H1 (cell line): ENCODE measurements at regions not wholly inside any gene's neighbourhood (a gene's known extent, or its start where the extent isn't known, plus 50 kb on each side); places are given as distances from the start of the nearest gene placed in this dataset.

ENCODE experiments used
- CTCF ChIA-PET: fragments of 300-600 bp; sonication (Branson Sonifier 250); formaldehyde crosslinking; loops from one replicate; lab custom pipeline; 2021; ENCODE audit not compliant: partially characterized antibody; lab: Charles Lee
- POLR2A ChIA-PET: fragments of 300-600 bp; sonication (Branson Sonifier 250); formaldehyde crosslinking; loops from one replicate; lab custom pipeline; 2021; ENCODE audit warnings: inconsistent platforms; ENCODE audit not compliant: partially characterized antibody; lab: Charles Lee
- DNase-seq, 2 experiments: peaks; one replicate each; pipeline versions ENCODE4 v3.0.0 to v3.0.0-alpha.2; 2010 to 2022; ENCODE audit warnings: low spot score in 2 of 2, low read depth in 1 of 2, mixed read lengths in 1 of 2
- FAIRE-seq: peaks from 2 replicates; lab custom pipeline; 2011; peaks lifted over from hg19 to GRCh38; lab: Jason Lieb, UNC
- H2AFZ ChIP-seq: 2 replicates; pipeline ENCODE4 v1.8.1; 2012; ENCODE audit warnings: low read length, inconsistent platforms
- H2AK5ac ChIP-seq: 2 replicates; pipeline ENCODE4 v1.6.1; 2013; ENCODE audit warnings: low read depth, low read length
- H2BK120ac ChIP-seq: replicated peaks from 2 replicates; pipeline ENCODE3; 2013; ENCODE audit warnings: low read depth, low read length, inconsistent platforms
- H2BK12ac ChIP-seq: 2 replicates; pipeline ENCODE4 v1.6.1; 2013; ENCODE audit warnings: low read depth, low read length
- H2BK15ac ChIP-seq: 2 replicates; pipeline ENCODE4 v1.6.1; 2013; ENCODE audit warnings: low read length
- H2BK20ac ChIP-seq: 2 replicates; pipeline ENCODE4 v1.6.1; 2013; ENCODE audit warnings: low read length
- H2BK5ac ChIP-seq: 2 replicates; pipeline ENCODE4 v1.6.1; 2013; ENCODE audit warnings: low read depth, low read length
- H3K14ac ChIP-seq: 2 replicates; pipeline ENCODE4 v1.6.1; 2013; ENCODE audit warnings: inconsistent platforms; ENCODE audit not compliant: insufficient read length
- H3K18ac ChIP-seq: 2 replicates; pipeline ENCODE4 v1.6.1; 2013; ENCODE audit warnings: low read length; ENCODE audit errors: extremely low read depth
- H3K23ac ChIP-seq: 2 replicates; pipeline ENCODE4 v1.6.1; 2013; ENCODE audit warnings: inconsistent platforms; ENCODE audit not compliant: insufficient read length
- H3K23me2 ChIP-seq: 2 replicates; pipeline ENCODE4 v1.6.1; 2013; ENCODE audit warnings: low read depth, low read length
- H3K27ac ChIP-seq: 2 replicates; pipeline ENCODE4 v1.6.1; 2011; ENCODE audit warnings: low read depth, low read length, inconsistent platforms
- H3K27me3 ChIP-seq, 4 experiments: replicated peaks in 1 of 4; 1 replicate in 1 of 4; 2 replicates in 3 of 4; pipeline versions ENCODE4 v1.6.1 to v1.8.1; 2011 to 2013; ENCODE audit warnings: low read length in 3 of 4, mild to moderate bottlenecking in 3 of 4, inconsistent platforms in 2 of 4, mixed read lengths in 2 of 4, moderate library complexity in 1 of 4; ENCODE audit not compliant: control insufficient read depth in 3 of 4, insufficient read depth in 3 of 4; ENCODE audit errors: extremely low read depth in 1 of 4
- H3K36me3 ChIP-seq, 4 experiments: 2 replicates each; pipeline versions ENCODE4 v1.6.1 to v1.8.1; 2011 to 2013; ENCODE audit warnings: mild to moderate bottlenecking in 4 of 4, low read length in 3 of 4, moderate library complexity in 2 of 4, control low read depth in 1 of 4, inconsistent platforms in 1 of 4; ENCODE audit not compliant: insufficient read depth in 4 of 4, control insufficient read depth in 2 of 4
- H3K4ac ChIP-seq: replicated peaks from 2 replicates; pipeline ENCODE3; 2013; ENCODE audit warnings: low read length, low read depth, mixed read lengths, inconsistent platforms; ENCODE audit not compliant: insufficient read length
- H3K4me1 ChIP-seq, 4 experiments: replicated peaks in 1 of 4; 1 replicate in 1 of 4; 2 replicates in 3 of 4; pipeline versions ENCODE4 v1.6.1 to v1.8.1; 2011 to 2013; ENCODE audit warnings: low read length in 3 of 4, inconsistent platforms in 2 of 4, mixed read lengths in 1 of 4; ENCODE audit not compliant: insufficient read depth in 4 of 4, control insufficient read depth in 3 of 4
- H3K4me2 ChIP-seq, 2 experiments: 2 replicates each; pipeline versions ENCODE4 v1.6.1 to v1.8.1; 2011 to 2013; ENCODE audit warnings: low read depth in 2 of 2, low read length in 2 of 2, control low read depth in 1 of 2, inconsistent platforms in 1 of 2, mild to moderate bottlenecking in 1 of 2; ENCODE audit not compliant: insufficient read depth in 1 of 2
- H3K4me3 ChIP-seq, 4 experiments: fragments of 200-600, 300-600 bp in 1 of 4; sonication (generic), shearing (Covaris generic), sonication (Bioruptor Twin) in 1 of 4; 2 replicates each; pipeline versions ENCODE4 v1.5.1 to v1.8.1; 2011 to 2016; ENCODE audit warnings: low read length in 4 of 4, low read depth in 3 of 4, control low read depth in 2 of 4, inconsistent platforms in 2 of 4, mild to moderate bottlenecking in 2 of 4, mixed read lengths in 1 of 4, moderate library complexity in 1 of 4; ENCODE audit not compliant: insufficient read depth in 2 of 4; ENCODE audit errors: extremely low read depth in 1 of 4
- H3K56ac ChIP-seq: replicated peaks from 2 replicates; pipeline ENCODE3; 2013; ENCODE audit warnings: low read depth, mild to moderate bottlenecking, mixed read lengths, low read length, inconsistent platforms; ENCODE audit not compliant: insufficient read length
- H3K79me1 ChIP-seq: 2 replicates; pipeline ENCODE4 v1.6.1; 2013; ENCODE audit warnings: low read depth, low read length, control low read depth
- H3K79me2 ChIP-seq, 2 experiments: 2 replicates each; pipeline versions ENCODE4 v1.6.1 to v1.8.1; 2012 to 2013; ENCODE audit warnings: low read length in 2 of 2, mild to moderate bottlenecking in 2 of 2, inconsistent platforms in 1 of 2; ENCODE audit not compliant: insufficient read depth in 2 of 2, control insufficient read depth in 1 of 2
- H3K9ac ChIP-seq, 4 experiments: replicated peaks in 1 of 4; 1 replicate in 1 of 4; 2 replicates in 3 of 4; pipeline versions ENCODE4 v1.6.1 to v1.8.1; 2011 to 2013; ENCODE audit warnings: low read depth in 3 of 4, low read length in 3 of 4, control low read depth in 2 of 4, mild to moderate bottlenecking in 2 of 4, moderate library complexity in 2 of 4, inconsistent platforms in 1 of 4; ENCODE audit errors: extremely low read depth in 1 of 4
- H3K9me3 ChIP-seq, 2 experiments: 2 replicates each; pipeline versions ENCODE4 v1.6.1 to v1.8.1; 2012 to 2013; ENCODE audit warnings: mild to moderate bottlenecking in 2 of 2, moderate library complexity in 2 of 2, control low read depth in 1 of 2, inconsistent platforms in 1 of 2, low read depth in 1 of 2, low read length in 1 of 2, mixed read lengths in 1 of 2; ENCODE audit not compliant: insufficient read depth in 2 of 2
- H4K20me1 ChIP-seq, 2 experiments: replicated peaks in 1 of 2; 2 replicates each; pipeline versions ENCODE3 to v1.8.1; 2011 to 2013; ENCODE audit warnings: inconsistent platforms in 2 of 2, low read length in 2 of 2, mild to moderate bottlenecking in 1 of 2; ENCODE audit not compliant: insufficient read depth in 2 of 2, control insufficient read depth in 1 of 2
- H4K5ac ChIP-seq: 2 replicates; pipeline ENCODE4 v1.6.1; 2013; ENCODE audit warnings: low read length, low read depth, mixed read lengths, inconsistent platforms; ENCODE audit not compliant: insufficient read length
- H4K8ac ChIP-seq: 2 replicates; pipeline ENCODE4 v1.8.0; 2013; ENCODE audit warnings: mild to moderate bottlenecking, moderate library complexity, low read length, inconsistent platforms; ENCODE audit not compliant: insufficient read depth; ENCODE audit errors: extremely low read depth
- H4K91ac ChIP-seq: replicated peaks from 2 replicates; pipeline ENCODE3; 2013; ENCODE audit warnings: low read length, mixed read lengths, inconsistent platforms; ENCODE audit not compliant: insufficient read length
- ASH2L ChIP-seq: fragments of 200-600, 300-600 bp; sonication (generic); IDR thresholded peaks from one replicate; pipeline ENCODE4 v1.7.1; 2017; ENCODE audit warnings: low read length
- CBX5 ChIP-seq: fragments of 300-800, 300-1000 bp; sonication (generic); IDR thresholded peaks from 2 replicates; pipeline ENCODE4 v1.7.1; 2016; ENCODE audit warnings: antibody characterized with exemption, low read length, low read depth
- CEBPB ChIP-seq: IDR thresholded peaks from 2 replicates; pipeline ENCODE4 v1.6.1; 2012; ENCODE audit warnings: low read depth, low read length
- CHD1 ChIP-seq: IDR thresholded peaks from 2 replicates; pipeline ENCODE4 v1.6.1; 2012; ENCODE audit warnings: low read depth, low read length, improper control_type of control experiment
- CTBP2 ChIP-seq: IDR thresholded peaks from 2 replicates; pipeline ENCODE4 v1.7.0; 2011; ENCODE audit warnings: borderline replicate concordance, mild to moderate bottlenecking, moderate library complexity, mixed read lengths, low read length; ENCODE audit not compliant: insufficient read depth, insufficient read length
- KDM5A ChIP-seq: fragments of 200-600 bp; IDR thresholded peaks from 2 replicates; pipeline ENCODE4 v1.7.1; 2012; ENCODE audit warnings: mild to moderate bottlenecking, low read length, inconsistent platforms, mixed read lengths
- NANOG ChIP-seq: IDR thresholded peaks from 2 replicates; pipeline ENCODE4 v1.6.1; 2011; ENCODE audit warnings: low read length, low read depth, mild to moderate bottlenecking, inconsistent platforms; ENCODE audit not compliant: insufficient read depth, poor library complexity, severe bottlenecking
- RBBP5 ChIP-seq: IDR thresholded peaks from 2 replicates; pipeline ENCODE4 v1.7.1; 2012; ENCODE audit warnings: low read depth, mild to moderate bottlenecking, inconsistent platforms, low read length, moderate library complexity, borderline replicate concordance
- SP4 ChIP-seq: IDR thresholded peaks from 2 replicates; pipeline ENCODE4 v1.6.1; 2012; ENCODE audit warnings: low read length, inconsistent platforms
- TAF1 ChIP-seq: IDR thresholded peaks from 2 replicates; pipeline ENCODE4 v1.6.1; 2011; ENCODE audit warnings: mild to moderate bottlenecking, low read depth, low read length
- TBP ChIP-seq: IDR thresholded peaks from 2 replicates; pipeline ENCODE4 v1.6.1; 2011; ENCODE audit warnings: low read depth, low read length, improper control_type of control experiment
- WGBS, 2 experiments: shearing (Covaris generic) in 1 of 2; methylation state at CpG; one replicate each; pipeline versions ENCODE4 v1.1.6 to v1.1.7; 2013 to 2015; ENCODE audit warnings: low lambda C conversion rate in 2 of 2, mixed read lengths in 2 of 2, inconsistent platforms in 1 of 2, low coverage in 1 of 2, missing lambda C conversion rate in 1 of 2; ENCODE audit not compliant: insufficient replicate concordance in 2 of 2, insufficient coverage in 1 of 2, insufficient read length in 1 of 2; ENCODE audit errors: extremely low coverage in 1 of 2, missing lambda C conversion rate in 1 of 2; 5-methylcytosine and 5-hydroxymethylcytosine counted together
- TF ChIP-seq, protein P1 (sequence below), 3 experiments: IDR thresholded peaks; 1 replicate in 2 of 3; 2 replicates in 1 of 3; pipeline versions ENCODE4 v1.5.1 to v1.6.1; 2011; ENCODE audit warnings: low read length in 3 of 3, mild to moderate bottlenecking in 3 of 3, inconsistent platforms in 2 of 3, low read depth in 1 of 3, moderate library complexity in 1 of 3; ENCODE audit not compliant: insufficient read depth in 1 of 3; ENCODE audit errors: control extremely low read depth in 1 of 3

DNA sequence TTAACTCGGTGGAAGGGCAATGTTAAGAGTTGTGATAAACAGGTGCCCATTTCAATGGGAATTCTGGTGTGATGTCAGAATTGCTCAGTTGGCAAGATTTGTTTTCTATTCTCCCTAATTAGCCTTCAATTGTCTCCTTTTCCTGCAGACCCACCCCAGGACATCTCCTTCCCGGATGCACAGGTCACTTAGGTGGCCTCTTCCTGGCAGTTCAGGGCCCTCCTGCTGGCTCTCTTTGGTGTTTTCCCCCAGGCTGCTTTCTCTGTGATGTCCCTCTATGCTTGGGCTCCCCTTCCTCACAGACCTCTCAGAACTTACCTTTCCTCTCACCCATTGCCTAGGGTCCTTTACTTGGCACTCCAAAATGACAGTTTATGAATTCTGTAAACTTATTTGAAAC is 126.3 kb downstream of the GPAT3 start:
- POLR2A ChIA-PET = no interaction called here
- no peaks in the 10 kb centered on the region for H3K79me2 ChIP-seq
- H3K27ac ChIP-seq = no peak overlapping the region
- no peak overlapping the region for H2BK5ac ChIP-seq
- CTCF ChIA-PET = no interaction called here
- H3K27me3 ChIP-seq = no peaks in the 10 kb centered on the region
- H3K4me1 ChIP-seq = peaks cover 0 to 5% (median 2%) of the 10 kb centered on the region in 4 experiments; a peak in 3 of 7 replicates
- H3K14ac ChIP-seq = no peak overlapping the region
- H2BK12ac ChIP-seq = no peak overlapping the region
- no peak overlapping the region for H3K18ac ChIP-seq
- H3K23me2 ChIP-seq = no peaks in the 10 kb centered on the region
- H4K20me1 ChIP-seq = no peaks in the 10 kb centered on the region
- H3K9me3 ChIP-seq = no peaks in the 10 kb centered on the region
- no peak overlapping the region for H3K4me3 ChIP-seq
- H3K36me3 ChIP-seq = no peaks in the 10 kb centered on the region
- no peak overlapping the region for H4K8ac ChIP-seq
- H2BK120ac ChIP-seq = no peak overlapping the region
- H3K56ac ChIP-seq = no peak overlapping the region
- no peak overlapping the region for H2BK15ac ChIP-seq
- no peak for FAIRE-seq
- no peak overlapping the region for H2AFZ ChIP-seq
- WGBS, 2 experiments = 70% methylated on average over 2 of the region's 2 CpGs; no CpG with 5 or more reads in 1 of the 2 experiments
- no peak for DNase-seq
- H4K5ac ChIP-seq = no peak overlapping the region
- H3K79me1 ChIP-seq = no peaks in the 10 kb centered on the region
- no peak overlapping the region for H4K91ac ChIP-seq
- no peak overlapping the region for H3K4me2 ChIP-seq
- no peak overlapping the region for H3K23ac ChIP-seq
- no peak overlapping the region for H2BK20ac ChIP-seq
- no peak overlapping the region for H3K9ac ChIP-seq
- no peak overlapping the region for H3K4ac ChIP-seq
- H2AK5ac ChIP-seq = no peak overlapping the region
- TF ChIP-seq CTBP2 (no peak), KDM5A (no peak), RBBP5 (no peak), TBP (no peak), CEBPB (no peak), TAF1 (no peak), ASH2L (no peak), NANOG (no peak), SP4 (no peak), CHD1 (no peak), CBX5 (no peak)
- TF ChIP-seq, protein P1, sequence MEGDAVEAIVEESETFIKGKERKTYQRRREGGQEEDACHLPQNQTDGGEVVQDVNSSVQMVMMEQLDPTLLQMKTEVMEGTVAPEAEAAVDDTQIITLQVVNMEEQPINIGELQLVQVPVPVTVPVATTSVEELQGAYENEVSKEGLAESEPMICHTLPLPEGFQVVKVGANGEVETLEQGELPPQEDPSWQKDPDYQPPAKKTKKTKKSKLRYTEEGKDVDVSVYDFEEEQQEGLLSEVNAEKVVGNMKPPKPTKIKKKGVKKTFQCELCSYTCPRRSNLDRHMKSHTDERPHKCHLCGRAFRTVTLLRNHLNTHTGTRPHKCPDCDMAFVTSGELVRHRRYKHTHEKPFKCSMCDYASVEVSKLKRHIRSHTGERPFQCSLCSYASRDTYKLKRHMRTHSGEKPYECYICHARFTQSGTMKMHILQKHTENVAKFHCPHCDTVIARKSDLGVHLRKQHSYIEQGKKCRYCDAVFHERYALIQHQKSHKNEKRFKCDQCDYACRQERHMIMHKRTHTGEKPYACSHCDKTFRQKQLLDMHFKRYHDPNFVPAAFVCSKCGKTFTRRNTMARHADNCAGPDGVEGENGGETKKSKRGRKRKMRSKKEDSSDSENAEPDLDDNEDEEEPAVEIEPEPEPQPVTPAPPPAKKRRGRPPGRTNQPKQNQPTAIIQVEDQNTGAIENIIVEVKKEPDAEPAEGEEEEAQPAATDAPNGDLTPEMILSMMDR (IDR thresholded peaks at IDR 0.05; ENCODE audit: control extremely low read depth in 1 of 3, insufficient read depth in 1 of 3, low read depth in 1 of 3, low read length in 3 of 3) = no peak
